ENCODE measurements at regions not wholly inside any gene's neighbourhood (a gene's known extent, or its start where the extent isn't known, plus 50 kb on each side); places are given as distances from the start of the nearest gene placed in this dataset.
"Not testable (repeated sequence)": the region's sequence is repeated elsewhere in the genome, so short reads cannot be mapped to it uniquely, and the experiment has no call there.

GRCh38 chr13:79173691-79174090, 232.4 kb downstream of the RBM26 start:
- not testable (repeated sequence) for TF ChIP-seq CTCF (IDR thresholded peaks at IDR 0.05; ENCODE audit: insufficient read depth, low read depth, low read length); EZH2 (IDR thresholded peaks at IDR 0.05; ENCODE audit: insufficient read depth, low read length)

Data from astrocyte (in vitro differentiated cells and primary cell).